Stimulated activated CD8-positive, alpha-beta memory T cell treated with anti-CD3 and anti-CD28 coated beads, Interleukin-4, amount 100 ng/mL, for 48 hours (primary cell): ENCODE measurements at regions not wholly inside any gene's neighbourhood (a gene's known extent, or its start where the extent isn't known, plus 50 kb on each side); places are given as distances from the start of the nearest gene placed in this dataset.

Source experiments
- DNase-seq: peaks from one replicate; pipeline ENCODE4 v3.0.0-alpha.2; 2020

- DNase-seq = no peak
These were observed 58.8 kb upstream of the CALM2 start for GRCh38 chr2:47235132-47235531.

- no peak for DNase-seq
These were observed 58.1 kb upstream of the CALM2 start for GRCh38 chr2:47234456-47234855.

- no peak for DNase-seq
These were observed 56.6 kb upstream of the CALM2 start for GRCh38 chr2:47232738-47233415.

GRCh38 chr2:47230418-47230817, 54.1 kb upstream of the CALM2 start:
- no peak for DNase-seq

GRCh38 chr2:47227532-47228279, 51.4 kb upstream of the CALM2 start:
- DNase-seq = no peak

- no peak for DNase-seq
These were observed 50.6 kb upstream of the CALM2 start for GRCh38 chr2:47226923-47227220.

- no peak for DNase-seq
These were observed 50.0 kb upstream of the CALM2 start for GRCh38 chr2:47226132-47226922.
